ENCODE measurements at regions not wholly inside any gene's neighbourhood (a gene's known extent, or its start where the extent isn't known, plus 50 kb on each side); places are given as distances from the start of the nearest gene placed in this dataset.

DNA sequence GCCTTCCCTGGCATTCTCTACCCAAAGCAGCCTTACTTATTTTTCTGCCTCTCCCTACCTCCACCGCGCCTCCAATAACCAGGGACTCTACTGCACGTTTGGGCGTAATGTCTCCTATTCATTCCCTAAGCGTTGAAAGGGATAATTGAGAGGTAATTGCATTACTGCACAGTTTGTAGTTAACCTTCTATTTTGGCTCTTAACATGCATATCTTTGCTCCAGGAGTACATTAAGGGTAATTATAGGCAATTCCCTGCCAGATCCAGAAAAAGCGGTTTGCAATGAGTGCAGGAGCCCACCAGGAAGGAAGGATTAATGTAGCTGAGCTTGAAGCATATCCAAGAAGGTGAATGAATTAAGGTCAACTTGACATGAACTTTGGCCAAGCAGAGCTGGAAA, 558.4 kb downstream of the TYW1 start:
- TF ChIP-seq ZNF114 (CRISPR knock-in tag; IDR thresholded peaks at IDR 0.05): no peak
- no peak for TF ChIP-seq EZH2 (IDR thresholded peaks at IDR 0.05; ENCODE audit: low read depth, unreplicated experiment)
- TF ChIP-seq, protein P1, sequence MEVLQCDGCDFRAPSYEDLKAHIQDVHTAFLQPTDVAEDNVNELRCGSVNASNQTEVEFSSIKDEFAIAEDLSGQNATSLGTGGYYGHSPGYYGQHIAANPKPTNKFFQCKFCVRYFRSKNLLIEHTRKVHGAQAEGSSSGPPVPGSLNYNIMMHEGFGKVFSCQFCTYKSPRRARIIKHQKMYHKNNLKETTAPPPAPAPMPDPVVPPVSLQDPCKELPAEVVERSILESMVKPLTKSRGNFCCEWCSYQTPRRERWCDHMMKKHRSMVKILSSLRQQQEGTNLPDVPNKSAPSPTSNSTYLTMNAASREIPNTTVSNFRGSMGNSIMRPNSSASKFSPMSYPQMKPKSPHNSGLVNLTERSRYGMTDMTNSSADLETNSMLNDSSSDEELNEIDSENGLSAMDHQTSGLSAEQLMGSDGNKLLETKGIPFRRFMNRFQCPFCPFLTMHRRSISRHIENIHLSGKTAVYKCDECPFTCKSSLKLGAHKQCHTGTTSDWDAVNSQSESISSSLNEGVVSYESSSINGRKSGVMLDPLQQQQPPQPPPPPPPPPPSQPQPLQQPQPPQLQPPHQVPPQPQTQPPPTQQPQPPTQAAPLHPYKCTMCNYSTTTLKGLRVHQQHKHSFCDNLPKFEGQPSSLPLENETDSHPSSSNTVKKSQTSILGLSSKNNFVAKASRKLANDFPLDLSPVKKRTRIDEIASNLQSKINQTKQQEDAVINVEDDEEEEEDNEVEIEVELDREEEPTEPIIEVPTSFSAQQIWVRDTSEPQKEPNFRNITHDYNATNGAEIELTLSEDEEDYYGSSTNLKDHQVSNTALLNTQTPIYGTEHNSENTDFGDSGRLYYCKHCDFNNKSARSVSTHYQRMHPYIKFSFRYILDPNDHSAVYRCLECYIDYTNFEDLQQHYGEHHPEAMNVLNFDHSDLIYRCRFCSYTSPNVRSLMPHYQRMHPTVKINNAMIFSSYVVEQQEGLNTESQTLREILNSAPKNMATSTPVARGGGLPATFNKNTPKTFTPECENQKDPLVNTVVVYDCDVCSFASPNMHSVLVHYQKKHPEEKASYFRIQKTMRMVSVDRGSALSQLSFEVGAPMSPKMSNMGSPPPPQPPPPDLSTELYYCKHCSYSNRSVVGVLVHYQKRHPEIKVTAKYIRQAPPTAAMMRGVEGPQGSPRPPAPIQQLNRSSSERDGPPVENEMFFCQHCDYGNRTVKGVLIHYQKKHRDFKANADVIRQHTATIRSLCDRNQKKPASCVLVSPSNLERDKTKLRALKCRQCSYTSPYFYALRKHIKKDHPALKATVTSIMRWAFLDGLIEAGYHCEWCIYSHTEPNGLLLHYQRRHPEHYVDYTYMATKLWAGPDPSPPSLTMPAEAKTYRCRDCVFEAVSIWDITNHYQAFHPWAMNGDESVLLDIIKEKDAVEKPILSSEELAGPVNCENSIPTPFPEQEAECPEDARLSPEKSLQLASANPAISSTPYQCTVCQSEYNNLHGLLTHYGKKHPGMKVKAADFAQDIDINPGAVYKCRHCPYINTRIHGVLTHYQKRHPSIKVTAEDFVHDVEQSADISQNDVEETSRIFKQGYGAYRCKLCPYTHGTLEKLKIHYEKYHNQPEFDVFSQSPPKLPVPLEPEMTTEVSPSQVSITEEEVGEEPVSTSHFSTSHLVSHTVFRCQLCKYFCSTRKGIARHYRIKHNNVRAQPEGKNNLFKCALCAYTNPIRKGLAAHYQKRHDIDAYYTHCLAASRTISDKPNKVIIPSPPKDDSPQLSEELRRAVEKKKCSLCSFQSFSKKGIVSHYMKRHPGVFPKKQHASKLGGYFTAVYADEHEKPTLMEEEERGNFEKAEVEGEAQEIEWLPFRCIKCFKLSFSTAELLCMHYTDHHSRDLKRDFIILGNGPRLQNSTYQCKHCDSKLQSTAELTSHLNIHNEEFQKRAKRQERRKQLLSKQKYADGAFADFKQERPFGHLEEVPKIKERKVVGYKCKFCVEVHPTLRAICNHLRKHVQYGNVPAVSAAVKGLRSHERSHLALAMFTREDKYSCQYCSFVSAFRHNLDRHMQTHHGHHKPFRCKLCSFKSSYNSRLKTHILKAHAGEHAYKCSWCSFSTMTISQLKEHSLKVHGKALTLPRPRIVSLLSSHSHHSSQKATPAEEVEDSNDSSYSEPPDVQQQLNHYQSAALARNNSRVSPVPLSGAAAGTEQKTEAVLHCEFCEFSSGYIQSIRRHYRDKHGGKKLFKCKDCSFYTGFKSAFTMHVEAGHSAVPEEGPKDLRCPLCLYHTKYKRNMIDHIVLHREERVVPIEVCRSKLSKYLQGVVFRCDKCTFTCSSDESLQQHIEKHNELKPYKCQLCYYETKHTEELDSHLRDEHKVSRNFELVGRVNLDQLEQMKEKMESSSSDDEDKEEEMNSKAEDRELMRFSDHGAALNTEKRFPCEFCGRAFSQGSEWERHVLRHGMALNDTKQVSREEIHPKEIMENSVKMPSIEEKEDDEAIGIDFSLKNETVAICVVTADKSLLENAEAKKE (CRISPR knock-in tag; IDR thresholded peaks at IDR 0.05): no peak
- TF ChIP-seq EZH2phosphoT487 (IDR thresholded peaks at IDR 0.05; ENCODE audit: unreplicated experiment): no peak
- TF ChIP-seq CREB1 (CRISPR knock-in tag; IDR thresholded peaks at IDR 0.05; ENCODE audit: low read depth): no peak
- no peak for TF ChIP-seq JUNB (IDR thresholded peaks at IDR 0.05; ENCODE audit: unreplicated experiment)
- TF ChIP-seq, protein P2, sequence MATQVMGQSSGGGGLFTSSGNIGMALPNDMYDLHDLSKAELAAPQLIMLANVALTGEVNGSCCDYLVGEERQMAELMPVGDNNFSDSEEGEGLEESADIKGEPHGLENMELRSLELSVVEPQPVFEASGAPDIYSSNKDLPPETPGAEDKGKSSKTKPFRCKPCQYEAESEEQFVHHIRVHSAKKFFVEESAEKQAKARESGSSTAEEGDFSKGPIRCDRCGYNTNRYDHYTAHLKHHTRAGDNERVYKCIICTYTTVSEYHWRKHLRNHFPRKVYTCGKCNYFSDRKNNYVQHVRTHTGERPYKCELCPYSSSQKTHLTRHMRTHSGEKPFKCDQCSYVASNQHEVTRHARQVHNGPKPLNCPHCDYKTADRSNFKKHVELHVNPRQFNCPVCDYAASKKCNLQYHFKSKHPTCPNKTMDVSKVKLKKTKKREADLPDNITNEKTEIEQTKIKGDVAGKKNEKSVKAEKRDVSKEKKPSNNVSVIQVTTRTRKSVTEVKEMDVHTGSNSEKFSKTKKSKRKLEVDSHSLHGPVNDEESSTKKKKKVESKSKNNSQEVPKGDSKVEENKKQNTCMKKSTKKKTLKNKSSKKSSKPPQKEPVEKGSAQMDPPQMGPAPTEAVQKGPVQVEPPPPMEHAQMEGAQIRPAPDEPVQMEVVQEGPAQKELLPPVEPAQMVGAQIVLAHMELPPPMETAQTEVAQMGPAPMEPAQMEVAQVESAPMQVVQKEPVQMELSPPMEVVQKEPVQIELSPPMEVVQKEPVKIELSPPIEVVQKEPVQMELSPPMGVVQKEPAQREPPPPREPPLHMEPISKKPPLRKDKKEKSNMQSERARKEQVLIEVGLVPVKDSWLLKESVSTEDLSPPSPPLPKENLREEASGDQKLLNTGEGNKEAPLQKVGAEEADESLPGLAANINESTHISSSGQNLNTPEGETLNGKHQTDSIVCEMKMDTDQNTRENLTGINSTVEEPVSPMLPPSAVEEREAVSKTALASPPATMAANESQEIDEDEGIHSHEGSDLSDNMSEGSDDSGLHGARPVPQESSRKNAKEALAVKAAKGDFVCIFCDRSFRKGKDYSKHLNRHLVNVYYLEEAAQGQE (IDR thresholded peaks at IDR 0.05; ENCODE audit: unreplicated experiment): no peak
- TF ChIP-seq, protein P3, sequence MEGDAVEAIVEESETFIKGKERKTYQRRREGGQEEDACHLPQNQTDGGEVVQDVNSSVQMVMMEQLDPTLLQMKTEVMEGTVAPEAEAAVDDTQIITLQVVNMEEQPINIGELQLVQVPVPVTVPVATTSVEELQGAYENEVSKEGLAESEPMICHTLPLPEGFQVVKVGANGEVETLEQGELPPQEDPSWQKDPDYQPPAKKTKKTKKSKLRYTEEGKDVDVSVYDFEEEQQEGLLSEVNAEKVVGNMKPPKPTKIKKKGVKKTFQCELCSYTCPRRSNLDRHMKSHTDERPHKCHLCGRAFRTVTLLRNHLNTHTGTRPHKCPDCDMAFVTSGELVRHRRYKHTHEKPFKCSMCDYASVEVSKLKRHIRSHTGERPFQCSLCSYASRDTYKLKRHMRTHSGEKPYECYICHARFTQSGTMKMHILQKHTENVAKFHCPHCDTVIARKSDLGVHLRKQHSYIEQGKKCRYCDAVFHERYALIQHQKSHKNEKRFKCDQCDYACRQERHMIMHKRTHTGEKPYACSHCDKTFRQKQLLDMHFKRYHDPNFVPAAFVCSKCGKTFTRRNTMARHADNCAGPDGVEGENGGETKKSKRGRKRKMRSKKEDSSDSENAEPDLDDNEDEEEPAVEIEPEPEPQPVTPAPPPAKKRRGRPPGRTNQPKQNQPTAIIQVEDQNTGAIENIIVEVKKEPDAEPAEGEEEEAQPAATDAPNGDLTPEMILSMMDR (conservative IDR thresholded peaks at IDR 0.05; ENCODE audit: low read depth in 2 of 2): no peak
- TF ChIP-seq, protein P4, sequence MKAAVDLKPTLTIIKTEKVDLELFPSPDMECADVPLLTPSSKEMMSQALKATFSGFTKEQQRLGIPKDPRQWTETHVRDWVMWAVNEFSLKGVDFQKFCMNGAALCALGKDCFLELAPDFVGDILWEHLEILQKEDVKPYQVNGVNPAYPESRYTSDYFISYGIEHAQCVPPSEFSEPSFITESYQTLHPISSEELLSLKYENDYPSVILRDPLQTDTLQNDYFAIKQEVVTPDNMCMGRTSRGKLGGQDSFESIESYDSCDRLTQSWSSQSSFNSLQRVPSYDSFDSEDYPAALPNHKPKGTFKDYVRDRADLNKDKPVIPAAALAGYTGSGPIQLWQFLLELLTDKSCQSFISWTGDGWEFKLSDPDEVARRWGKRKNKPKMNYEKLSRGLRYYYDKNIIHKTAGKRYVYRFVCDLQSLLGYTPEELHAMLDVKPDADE (IDR thresholded peaks at IDR 0.05): no peak
- TF ChIP-seq NANOG (IDR thresholded peaks at IDR 0.05; ENCODE audit: borderline replicate concordance): no peak
- TF ChIP-seq POLR2AphosphoS5 (IDR thresholded peaks at IDR 0.05; ENCODE audit: low read depth): no peak
- TF ChIP-seq ZNF331 (CRISPR knock-in tag; IDR thresholded peaks at IDR 0.05; ENCODE audit: low read depth): no peak
- H3K9me2 ChIP-seq (ENCODE audit: insufficient read depth): no peaks in the 10 kb centered on the region
- H3K36me3 ChIP-seq (ENCODE audit: insufficient read depth): no peaks in the 10 kb centered on the region
- no peak overlapping the region for H3K4me2 ChIP-seq
- H3K27ac ChIP-seq (ENCODE audit: low read depth): no peak overlapping the region
- no peaks in the 10 kb centered on the region for H3K27me3 ChIP-seq (ENCODE audit: insufficient read depth)
- no peaks in the 10 kb centered on the region for H3F3A ChIP-seq (replicated peaks; ENCODE audit: low read depth)
- no peak overlapping the region for H3K27ac Mint-ChIP-seq
- ATAC-seq (no peak), DNase-seq (ENCODE audit: low spot score) (no peak)
- H3K4me3 Mint-ChIP-seq: no peak overlapping the region
- H3K4me1 ChIP-seq (ENCODE audit: insufficient read depth): no peaks in the 10 kb centered on the region
- no peaks in the 10 kb centered on the region for H3K4me1 Mint-ChIP-seq
- H4K20me1 ChIP-seq (replicated peaks; ENCODE audit: insufficient read depth): no peaks in the 10 kb centered on the region
- peaks cover 31% of the 10 kb centered on the region; the same call in 2 of the 3 replicates for H3K36me3 Mint-ChIP-seq (ENCODE audit: low read depth)
- peaks cover 96% of the 10 kb centered on the region for H3K9me3 Mint-ChIP-seq
- peaks cover 6% of the 10 kb centered on the region for H3K27me3 Mint-ChIP-seq (ENCODE audit: insufficient read depth, low read depth, poor library complexity)
- no peak overlapping the region for H3K4me3 ChIP-seq
- no peaks in the 10 kb centered on the region for H3K79me2 ChIP-seq (replicated peaks; ENCODE audit: insufficient read depth)
- no peak overlapping the region for H2AFZ ChIP-seq
